Liver (tissue), 8 donors: ENCODE measurements at regions not wholly inside any gene's neighbourhood (a gene's known extent, or its start where the extent isn't known, plus 50 kb on each side); places are given as distances from the start of the nearest gene placed in this dataset.

Experiments used
- DNase-seq: peaks from one replicate; pipeline ENCODE4 v3.0.0-alpha.2; 2017; ENCODE audit warnings: low spot score
- H3K27ac ChIP-seq, 2 donors: one replicate each; pipeline ENCODE4 v1.7.0; 2013; ENCODE audit warnings: inconsistent platforms in 2 of 2, low read length in 2 of 2, control low read depth in 1 of 2, low read depth in 1 of 2, mild to moderate bottlenecking in 1 of 2
- H3K27me3 ChIP-seq, 4 donors: one replicate each; pipeline versions ENCODE4 v1.6.1 to v1.7.0; 2013; ENCODE audit warnings: low read length in 3 of 4, inconsistent platforms in 1 of 4, mild to moderate bottlenecking in 1 of 4, moderate library complexity in 1 of 4; ENCODE audit not compliant: control insufficient read depth in 4 of 4, insufficient read depth in 4 of 4
- H3K36me3 ChIP-seq, 4 donors: one replicate each; pipeline versions ENCODE4 v1.6.1 to v1.7.0; 2013; ENCODE audit warnings: low read length in 3 of 4, mild to moderate bottlenecking in 3 of 4, low read depth in 1 of 4, moderate library complexity in 1 of 4; ENCODE audit not compliant: control insufficient read depth in 4 of 4, insufficient read depth in 3 of 4
- H3K4me1 ChIP-seq, 4 donors: one replicate each; pipeline versions ENCODE4 v1.6.1 to v1.7.0; 2013; ENCODE audit warnings: low read length in 3 of 4, mild to moderate bottlenecking in 3 of 4, moderate library complexity in 1 of 4; ENCODE audit not compliant: control insufficient read depth in 4 of 4, insufficient read depth in 4 of 4
- H3K4me3 ChIP-seq, 3 donors: one replicate each; pipeline versions ENCODE4 v1.6.1 to v1.7.0; 2013; ENCODE audit warnings: low read length in 3 of 3, control low read depth in 1 of 3, low read depth in 1 of 3, mild to moderate bottlenecking in 1 of 3
- H3K9ac ChIP-seq, 2 donors: one replicate each; pipeline ENCODE4 v1.7.0; 2013; ENCODE audit warnings: low read length in 2 of 2, mild to moderate bottlenecking in 2 of 2, moderate library complexity in 2 of 2, control low read depth in 1 of 2, low read depth in 1 of 2
- H3K9me3 ChIP-seq, 4 donors: one replicate each; pipeline versions ENCODE4 v1.6.1 to v1.7.0; 2013; ENCODE audit warnings: low read length in 3 of 4; ENCODE audit not compliant: control insufficient read depth in 4 of 4
- ATF3 ChIP-seq: IDR thresholded peaks from 2 replicates; pipeline ENCODE4 v1.6.1; 2016; ENCODE audit warnings: antibody characterized with exemption
- CTCF ChIP-seq: fragments of 150-350 bp; IDR thresholded peaks from 2 replicates; pipeline ENCODE4 v1.5.1; 2017; ENCODE audit warnings: improper control_type of control experiment, low read depth, low read length; ENCODE audit not compliant: missing input control
- EGR1 ChIP-seq, 2 donors: IDR thresholded peaks; 2 replicates each; pipeline ENCODE4 v1.6.1; 2016 to 2018; ENCODE audit warnings: antibody characterized with exemption in 2 of 2, low read depth in 2 of 2
- FOXA1 ChIP-seq: IDR thresholded peaks from 2 replicates; pipeline ENCODE4 v1.6.1; 2016; ENCODE audit warnings: antibody characterized with exemption
- FOXA2 ChIP-seq: IDR thresholded peaks from 2 replicates; pipeline ENCODE4 v1.6.1; 2016; ENCODE audit warnings: antibody characterized with exemption
- GABPA ChIP-seq, 2 donors: IDR thresholded peaks in 1 of 2; conservative IDR thresholded peaks in 1 of 2; 2 replicates each; pipeline ENCODE4 v1.6.1; 2016; ENCODE audit warnings: antibody characterized with exemption in 2 of 2, mild to moderate bottlenecking in 1 of 2, moderate library complexity in 1 of 2
- HNF4A ChIP-seq, 2 donors: conservative IDR thresholded peaks; 2 replicates each; pipeline ENCODE4 v1.6.1; 2016; ENCODE audit warnings: antibody characterized with exemption in 2 of 2, mild to moderate bottlenecking in 2 of 2
- JUND ChIP-seq, 2 donors: IDR thresholded peaks; 2 replicates each; pipeline ENCODE4 v1.6.1; 2016; ENCODE audit warnings: antibody characterized with exemption in 2 of 2
- MAX ChIP-seq: IDR thresholded peaks from 2 replicates; pipeline ENCODE4 v1.6.1; 2016; ENCODE audit warnings: antibody characterized with exemption
- REST ChIP-seq: IDR thresholded peaks from 2 replicates; pipeline ENCODE4 v1.6.1; 2016; ENCODE audit warnings: antibody characterized with exemption, mild to moderate bottlenecking
- RXRA ChIP-seq, 2 donors: IDR thresholded peaks; 2 replicates each; pipeline ENCODE4 v1.6.1; 2017 to 2018; ENCODE audit warnings: antibody characterized with exemption in 2 of 2, mild to moderate bottlenecking in 1 of 2
- SP1 ChIP-seq: IDR thresholded peaks from 2 replicates; pipeline ENCODE4 v1.6.1; 2018; ENCODE audit warnings: antibody characterized with exemption, mild to moderate bottlenecking
- TAF1 ChIP-seq: conservative IDR thresholded peaks from 2 replicates; pipeline ENCODE4 v1.6.1; 2016; ENCODE audit warnings: antibody characterized with exemption, mild to moderate bottlenecking
- YY1 ChIP-seq: IDR thresholded peaks from 2 replicates; pipeline ENCODE4 v1.6.1; 2016; ENCODE audit warnings: antibody characterized with exemption, mild to moderate bottlenecking
- WGBS: extraction: QIAGEN DNeasy Blood & Tissue Kit; methylation state at CpG from one replicate; pipeline ENCODE4 v1.1.7; 2013; 5-methylcytosine and 5-hydroxymethylcytosine counted together
- donor health status: healthy.
- donor health status: healthy.
- donor health status: healthy.
- donor health status: healthy.
- donor health status: healthy.

- Histone ChIP-seq H3K27me3 (peaks cover 0 to 4% (median 2%) of the 10 kb centered on the region in 4 donors), H3K9me3 (no peaks in the 10 kb centered on the region), H3K4me3 (no peak overlapping the region), H3K36me3 (no peaks in the 10 kb centered on the region), H3K27ac (no peak overlapping the region), H3K4me1 (no peaks in the 10 kb centered on the region), H3K9ac (no peak overlapping the region)
- no peak for DNase-seq
- WGBS = 73% methylated on average over 11 of the region's 11 CpGs
- TF ChIP-seq YY1 = no peak
- TF ChIP-seq GABPA (IDR thresholded peaks at IDR 0.05 in 1 of 2, conservative IDR thresholded peaks at IDR 0.05 in 1 of 2) = no peak
- TF ChIP-seq EGR1 (IDR thresholded peaks at IDR 0.05; ENCODE audit: low read depth in 2 of 2) = no peak
- TF ChIP-seq FOXA2 = no peak
- TF ChIP-seq REST = no peak
- TF ChIP-seq JUND (IDR thresholded peaks at IDR 0.05) = no peak
- TF ChIP-seq RXRA (IDR thresholded peaks at IDR 0.05) = no peak
- no peak for TF ChIP-seq CTCF
- no peak for TF ChIP-seq FOXA1
- TF ChIP-seq ATF3 = no peak
These were observed 133.1 kb upstream of the PRSS1 start for GRCh38 chr7:142616121-142616643.

- peaks cover 0 to 4% (median 2%) of the 10 kb centered on the region in 4 donors for H3K27me3 ChIP-seq
- no peak overlapping the region for H3K27ac ChIP-seq
- no peak for DNase-seq
- TF ChIP-seq FOXA1 (no peak), REST (no peak), ATF3 (no peak), HNF4A (conservative IDR thresholded peaks at IDR 0.05) (no peak), MAX (no peak), SP1 (no peak), FOXA2 (no peak), JUND (IDR thresholded peaks at IDR 0.05) (no peak), TAF1 (no peak), RXRA (IDR thresholded peaks at IDR 0.05) (no peak)
- no peaks in the 10 kb centered on the region for H3K4me1 ChIP-seq
- no peak overlapping the region for H3K9ac ChIP-seq
- no peak overlapping the region for H3K4me3 ChIP-seq
- no peaks in the 10 kb centered on the region for H3K9me3 ChIP-seq
- 74% methylated on average over 5 of the region's 5 CpGs for WGBS
- H3K36me3 ChIP-seq = no peaks in the 10 kb centered on the region
These were observed 133.8 kb upstream of the PRSS1 start for GRCh38 chr7:142615508-142615907.
